WTC11 (cell line): ENCODE measurements at regions not wholly inside any gene's neighbourhood (a gene's known extent, or its start where the extent isn't known, plus 50 kb on each side); places are given as distances from the start of the nearest gene placed in this dataset.

Source experiments
- ATAC-seq: fragments of 200-7000 bp; cut with Tn5 transposase; 2 replicates; pipeline ENCODE4 v1.10.0; 2021; ENCODE audit warnings: mild to moderate bottlenecking, moderate library complexity
- CTCF ChIA-PET: fragments of 300-600 bp; sonication (Branson Sonifier 250); formaldehyde crosslinking; loops from one replicate; lab custom pipeline; 2021; ENCODE audit warnings: antibody characterized with exemption; lab: Charles Lee
- POLR2A ChIA-PET: fragments of 350-600 bp; sonication (Branson Sonifier 250); formaldehyde crosslinking; loops from one replicate; lab custom pipeline; 2021; ENCODE audit warnings: antibody characterized with exemption; lab: Charles Lee
- DNase-seq: peaks from one replicate; pipeline ENCODE4 v3.0.0; 2021; ENCODE audit warnings: low spot score
- H3K27ac Mint-ChIP-seq: 2 replicates; pipeline ENCODE4 v1.8.0; 2021; ENCODE audit warnings: mixed read lengths
- H3K27me3 Mint-ChIP-seq: 2 replicates; pipeline ENCODE4 v1.8.0; 2021; ENCODE audit warnings: low read depth, mild to moderate bottlenecking, moderate library complexity, mixed read lengths
- H3K36me3 Mint-ChIP-seq: 2 replicates; pipeline ENCODE4 v1.8.0; 2021; ENCODE audit warnings: mixed read lengths
- H3K4me1 Mint-ChIP-seq: 2 replicates; pipeline ENCODE4 v1.8.0; 2022; ENCODE audit warnings: mixed read lengths
- H3K4me3 Mint-ChIP-seq: 2 replicates; pipeline ENCODE4 v1.8.0; 2021; ENCODE audit warnings: mild to moderate bottlenecking, moderate library complexity, mixed read lengths
- H3K9me3 Mint-ChIP-seq: 2 replicates; pipeline ENCODE4 v1.8.0; 2021; ENCODE audit warnings: mixed read lengths
- FOXJ3 ChIP-seq: sonication (generic); formaldehyde crosslinking; IDR thresholded peaks from 2 replicates; pipeline ENCODE4 v1.9.0; 2021; ENCODE audit warnings: missing genetic modification reagents, mild to moderate bottlenecking, borderline replicate concordance
- JAZF1 ChIP-seq: fragments of 250-450 bp; sonication (Bioruptor Pico); IDR thresholded peaks from 2 replicates; pipeline ENCODE4 v1.9.0; 2021; ENCODE audit warnings: moderate library complexity, mild to moderate bottlenecking, inconsistent platforms
- NFE2L1 ChIP-seq: sonication (generic); formaldehyde crosslinking; IDR thresholded peaks from 2 replicates; pipeline ENCODE4 v1.8.1; 2023; ENCODE audit warnings: missing genetic modification reagents
- NR2C2 ChIP-seq: sonication (generic); formaldehyde crosslinking; IDR thresholded peaks from 2 replicates; pipeline ENCODE4 v1.8.0; 2022; ENCODE audit warnings: mild to moderate bottlenecking, missing genetic modification reagents
- TCF7 ChIP-seq: sonication (generic); formaldehyde crosslinking; IDR thresholded peaks from 2 replicates; pipeline ENCODE4 v1.8.0; 2022; ENCODE audit warnings: mild to moderate bottlenecking, low read depth, missing genetic modification reagents, moderate library complexity
- ZNF138 ChIP-seq: sonication (generic); formaldehyde crosslinking; conservative IDR thresholded peaks from 2 replicates; pipeline ENCODE4 v1.8.1; 2022; ENCODE audit warnings: mild to moderate bottlenecking, moderate library complexity, missing genetic modification reagents
- ZNF219 ChIP-seq: sonication (generic); formaldehyde crosslinking; IDR thresholded peaks from 2 replicates; pipeline ENCODE4 v1.8.0; 2023; ENCODE audit warnings: missing genetic modification reagents, mild to moderate bottlenecking, borderline replicate concordance
- ZNF232 ChIP-seq: sonication (generic); formaldehyde crosslinking; IDR thresholded peaks from 2 replicates; pipeline ENCODE4 v1.8.0; 2022; ENCODE audit warnings: mild to moderate bottlenecking, missing genetic modification reagents
- ZNF423 ChIP-seq: fragments of 250-450 bp; sonication (Bioruptor Pico); IDR thresholded peaks from 2 replicates; pipeline ENCODE4 v2.1.2; 2022; ENCODE audit warnings: mild to moderate bottlenecking, moderate library complexity
- ZNF671 ChIP-seq: fragments of 250-450 bp; sonication (Bioruptor Pico); IDR thresholded peaks from 2 replicates; pipeline ENCODE4 v1.8.0; 2021; ENCODE audit warnings: mild to moderate bottlenecking
- TF ChIP-seq, protein P1 (sequence below): sonication (generic); formaldehyde crosslinking; IDR thresholded peaks from 2 replicates; pipeline ENCODE4 v1.8.1; 2022; ENCODE audit warnings: low read depth, mild to moderate bottlenecking, moderate library complexity, missing genetic modification reagents, borderline replicate concordance
- TF ChIP-seq, protein P2 (sequence below): sonication (generic); formaldehyde crosslinking; IDR thresholded peaks from 2 replicates; pipeline ENCODE4 v1.8.1; 2022; ENCODE audit warnings: missing genetic modification reagents, borderline replicate concordance
- TF ChIP-seq, protein P3 (sequence below): sonication (generic); formaldehyde crosslinking; IDR thresholded peaks from 2 replicates; pipeline ENCODE4 v1.8.0; 2022; ENCODE audit warnings: mild to moderate bottlenecking, missing genetic modification reagents
- TF ChIP-seq, protein P4 (sequence below): fragments of 250-450 bp; sonication (Bioruptor Pico); conservative IDR thresholded peaks from 2 replicates; pipeline ENCODE4 v1.9.0; 2021; ENCODE audit warnings: mild to moderate bottlenecking
- TF ChIP-seq, protein P5 (sequence below): sonication (generic); formaldehyde crosslinking; IDR thresholded peaks from 2 replicates; pipeline ENCODE4 v1.8.1; 2022; ENCODE audit warnings: mild to moderate bottlenecking, missing genetic modification reagents, moderate library complexity, borderline replicate concordance

DNA sequence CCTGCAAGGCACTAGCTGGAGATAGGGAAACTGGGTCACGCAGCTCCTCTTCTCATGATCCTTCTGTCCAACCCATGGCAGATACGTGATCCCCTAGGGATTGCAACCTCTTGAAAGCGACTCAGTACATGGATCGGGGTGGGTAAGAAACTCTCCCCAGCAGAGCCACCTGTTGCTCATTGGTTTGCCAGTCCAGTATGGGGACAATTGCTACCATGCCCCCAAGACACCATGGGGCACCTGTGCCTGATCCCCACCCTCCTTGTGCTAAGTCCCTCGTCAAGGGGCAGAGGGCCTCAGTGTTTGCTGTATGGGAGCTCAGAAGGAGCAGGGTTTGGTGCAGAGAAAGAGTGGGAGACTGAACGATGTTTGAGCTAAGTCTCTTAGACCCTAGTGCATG lies 500.9 kb downstream of the ENC1 start (continued):
- no peak for TF ChIP-seq NR2C2 (CRISPR knock-in tag)
- no peak for TF ChIP-seq ZNF423

DNA sequence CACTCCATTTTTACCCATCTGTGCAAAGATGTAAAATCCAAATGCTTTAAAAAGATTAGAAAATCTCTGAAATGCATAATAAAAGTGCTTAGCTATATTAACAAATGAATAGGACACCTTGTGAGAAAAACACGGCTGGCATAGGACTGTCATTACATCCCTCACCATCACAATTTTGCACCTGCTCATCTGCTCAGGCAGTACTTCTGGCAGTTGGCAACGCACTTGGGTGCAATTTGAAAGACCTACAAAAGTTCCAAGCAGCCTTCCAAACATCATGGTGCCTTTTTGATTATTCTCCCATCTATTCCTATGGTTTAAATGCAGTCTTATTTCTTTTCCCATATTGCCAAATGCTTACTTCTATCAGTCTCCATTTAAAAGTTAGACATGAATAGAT lies 501.8 kb downstream of the ENC1 start:
- TF ChIP-seq, protein P1, sequence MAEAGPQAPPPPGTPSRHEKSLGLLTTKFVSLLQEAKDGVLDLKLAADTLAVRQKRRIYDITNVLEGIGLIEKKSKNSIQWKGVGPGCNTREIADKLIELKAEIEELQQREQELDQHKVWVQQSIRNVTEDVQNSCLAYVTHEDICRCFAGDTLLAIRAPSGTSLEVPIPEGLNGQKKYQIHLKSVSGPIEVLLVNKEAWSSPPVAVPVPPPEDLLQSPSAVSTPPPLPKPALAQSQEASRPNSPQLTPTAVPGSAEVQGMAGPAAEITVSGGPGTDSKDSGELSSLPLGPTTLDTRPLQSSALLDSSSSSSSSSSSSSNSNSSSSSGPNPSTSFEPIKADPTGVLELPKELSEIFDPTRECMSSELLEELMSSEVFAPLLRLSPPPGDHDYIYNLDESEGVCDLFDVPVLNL (CRISPR knock-in tag) = no peak
- TF ChIP-seq ZNF138 (CRISPR knock-in tag) (no peak), NFE2L1 (CRISPR knock-in tag) (no peak), ZNF671 (CRISPR knock-in tag) (no peak), ZNF219 (CRISPR knock-in tag) (no peak), JAZF1 (CRISPR knock-in tag) (no peak), ZNF232 (no peak)
- TF ChIP-seq, protein P2, sequence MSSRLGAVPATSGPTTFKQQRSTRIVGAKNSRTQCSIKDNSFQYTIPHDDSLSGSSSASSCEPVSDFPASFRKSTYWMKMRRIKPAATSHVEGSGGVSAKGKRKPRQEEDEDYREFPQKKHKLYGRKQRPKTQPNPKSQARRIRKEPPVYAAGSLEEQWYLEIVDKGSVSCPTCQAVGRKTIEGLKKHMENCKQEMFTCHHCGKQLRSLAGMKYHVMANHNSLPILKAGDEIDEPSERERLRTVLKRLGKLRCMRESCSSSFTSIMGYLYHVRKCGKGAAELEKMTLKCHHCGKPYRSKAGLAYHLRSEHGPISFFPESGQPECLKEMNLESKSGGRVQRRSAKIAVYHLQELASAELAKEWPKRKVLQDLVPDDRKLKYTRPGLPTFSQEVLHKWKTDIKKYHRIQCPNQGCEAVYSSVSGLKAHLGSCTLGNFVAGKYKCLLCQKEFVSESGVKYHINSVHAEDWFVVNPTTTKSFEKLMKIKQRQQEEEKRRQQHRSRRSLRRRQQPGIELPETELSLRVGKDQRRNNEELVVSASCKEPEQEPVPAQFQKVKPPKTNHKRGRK (CRISPR knock-in tag) = no peak
- TF ChIP-seq, protein P3, sequence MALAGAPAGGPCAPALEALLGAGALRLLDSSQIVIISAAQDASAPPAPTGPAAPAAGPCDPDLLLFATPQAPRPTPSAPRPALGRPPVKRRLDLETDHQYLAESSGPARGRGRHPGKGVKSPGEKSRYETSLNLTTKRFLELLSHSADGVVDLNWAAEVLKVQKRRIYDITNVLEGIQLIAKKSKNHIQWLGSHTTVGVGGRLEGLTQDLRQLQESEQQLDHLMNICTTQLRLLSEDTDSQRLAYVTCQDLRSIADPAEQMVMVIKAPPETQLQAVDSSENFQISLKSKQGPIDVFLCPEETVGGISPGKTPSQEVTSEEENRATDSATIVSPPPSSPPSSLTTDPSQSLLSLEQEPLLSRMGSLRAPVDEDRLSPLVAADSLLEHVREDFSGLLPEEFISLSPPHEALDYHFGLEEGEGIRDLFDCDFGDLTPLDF (CRISPR knock-in tag) = no peak
- CTCF ChIA-PET = no interaction called here
- POLR2A ChIA-PET = interaction anchor here (0.9 kb wide), 1 partner anchor 65 kb away, joined by 3 read pairs; no protein-coding TSS in a partner anchor

DNA sequence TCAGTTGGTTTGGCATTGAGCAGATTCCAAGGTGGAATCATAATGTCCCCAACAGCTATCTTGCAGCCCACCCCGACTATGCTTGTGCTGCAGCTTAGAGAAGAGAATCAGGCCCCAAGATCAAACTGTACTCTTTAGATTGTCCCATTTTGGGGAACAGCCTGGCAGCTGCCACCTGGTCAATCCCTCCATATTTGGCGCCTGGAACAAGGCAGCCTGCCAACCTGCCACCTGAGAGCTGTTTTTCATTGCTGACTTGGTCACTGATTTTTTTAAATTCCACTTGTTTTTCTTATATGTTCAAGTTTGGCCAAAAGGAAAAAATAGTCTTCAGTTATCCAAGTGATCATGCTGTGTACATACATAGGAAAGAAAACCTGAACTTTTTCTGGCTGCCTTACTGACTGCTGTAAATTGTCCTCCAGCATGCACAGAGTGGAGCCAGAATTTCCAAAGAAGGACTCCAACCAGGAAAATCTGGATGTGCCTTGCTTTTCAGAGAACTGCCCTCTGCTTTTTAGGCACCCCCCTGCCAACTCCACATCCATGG lies 504.2 kb downstream of the ENC1 start:
- no peak for DNase-seq
- no peaks in the 10 kb centered on the region for H3K9me3 Mint-ChIP-seq
- ChIA-PET CTCF (no interaction called here), POLR2A (no interaction called here)
- H3K36me3 Mint-ChIP-seq = no peaks in the 10 kb centered on the region
- no peak for ATAC-seq
- no peaks in the 10 kb centered on the region for H3K27me3 Mint-ChIP-seq
- H3K27ac Mint-ChIP-seq = no peak overlapping the region
- TF ChIP-seq TCF7 (CRISPR knock-in tag) (no peak), FOXJ3 (CRISPR knock-in tag) (no peak), NR2C2 (CRISPR knock-in tag) (no peak)
- TF ChIP-seq, protein P4, sequence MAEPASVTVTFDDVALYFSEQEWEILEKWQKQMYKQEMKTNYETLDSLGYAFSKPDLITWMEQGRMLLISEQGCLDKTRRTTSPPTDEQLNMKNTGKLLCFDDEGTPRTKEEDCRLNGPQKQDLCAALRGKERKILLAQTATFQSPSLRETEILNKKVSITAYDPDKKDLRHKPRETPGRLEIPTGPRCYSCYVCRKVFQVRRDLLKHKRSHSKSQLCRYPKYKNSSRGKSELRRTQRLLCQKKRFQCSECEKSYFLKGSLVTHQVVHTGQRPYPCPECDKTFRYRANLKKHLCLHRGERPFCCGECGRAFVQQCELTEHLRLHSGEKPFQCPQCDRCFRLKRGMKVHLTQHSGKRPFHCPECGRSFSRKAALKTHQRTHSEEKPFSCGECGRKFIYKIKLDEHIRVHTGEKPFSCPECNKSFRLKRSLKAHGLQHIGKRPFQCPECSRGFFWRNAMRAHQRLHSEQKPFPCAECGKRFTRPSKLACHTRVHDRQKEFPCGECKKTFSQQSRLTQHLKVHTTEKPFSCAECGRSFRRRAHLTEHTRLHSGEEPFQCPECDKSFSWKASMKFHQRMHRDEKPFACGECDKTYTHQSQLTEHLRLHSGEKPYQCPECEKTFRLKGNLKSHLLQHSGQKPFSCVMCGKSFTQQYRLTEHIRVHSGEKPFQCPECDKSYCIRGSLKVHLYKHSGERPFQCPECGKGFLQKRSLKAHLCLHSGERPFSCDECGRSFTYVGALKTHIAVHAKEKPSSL (CRISPR knock-in tag) = no peak
- TF ChIP-seq, protein P5, sequence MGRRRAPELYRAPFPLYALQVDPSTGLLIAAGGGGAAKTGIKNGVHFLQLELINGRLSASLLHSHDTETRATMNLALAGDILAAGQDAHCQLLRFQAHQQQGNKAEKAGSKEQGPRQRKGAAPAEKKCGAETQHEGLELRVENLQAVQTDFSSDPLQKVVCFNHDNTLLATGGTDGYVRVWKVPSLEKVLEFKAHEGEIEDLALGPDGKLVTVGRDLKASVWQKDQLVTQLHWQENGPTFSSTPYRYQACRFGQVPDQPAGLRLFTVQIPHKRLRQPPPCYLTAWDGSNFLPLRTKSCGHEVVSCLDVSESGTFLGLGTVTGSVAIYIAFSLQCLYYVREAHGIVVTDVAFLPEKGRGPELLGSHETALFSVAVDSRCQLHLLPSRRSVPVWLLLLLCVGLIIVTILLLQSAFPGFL = no peak
- H3K4me3 Mint-ChIP-seq = no peak overlapping the region
- peaks cover 11% of the 10 kb centered on the region for H3K4me1 Mint-ChIP-seq

More for the DNA sequence above, 501.8 kb downstream of the ENC1 start:
- no peak for DNase-seq
- no peaks in the 10 kb centered on the region for H3K27me3 Mint-ChIP-seq
- no peak for ATAC-seq
- peaks cover 15% of the 10 kb centered on the region for H3K4me1 Mint-ChIP-seq
- H3K9me3 Mint-ChIP-seq = no peaks in the 10 kb centered on the region
- no peak overlapping the region for H3K27ac Mint-ChIP-seq
- no peak overlapping the region for H3K4me3 Mint-ChIP-seq
- H3K36me3 Mint-ChIP-seq = no peaks in the 10 kb centered on the region
